ENCODE measurements at regions not wholly inside any gene's neighbourhood (a gene's known extent, or its start where the extent isn't known, plus 50 kb on each side); places are given as distances from the start of the nearest gene placed in this dataset.
A peak's percentile ranks its signal among the peaks of the same experiment; 100 is the strongest.
"Not testable (repeated sequence)": the region's sequence is repeated elsewhere in the genome, so short reads cannot be mapped to it uniquely, and the experiment has no call there.

GRCh38 chr3:170806676-170807075 lies 63.3 kb downstream of the RPL22L1 start:
- no peak for TF ChIP-seq CTCF (conservative IDR thresholded peaks at IDR 0.05)
- TF ChIP-seq ZFX (IDR thresholded peaks at IDR 0.05) = no peak

GRCh38 chr3:170806141-170806540 lies 63.9 kb downstream of the RPL22L1 start:
- no peak overlapping the region for H3K27ac ChIP-seq
- TF ChIP-seq CTCF (conservative IDR thresholded peaks at IDR 0.05) (no peak), ZFX (IDR thresholded peaks at IDR 0.05) (no peak)

More at GRCh38 chr3:170806676-170807075, 63.3 kb downstream of the RPL22L1 start:
- H3K27ac ChIP-seq = no peak overlapping the region

DNA sequence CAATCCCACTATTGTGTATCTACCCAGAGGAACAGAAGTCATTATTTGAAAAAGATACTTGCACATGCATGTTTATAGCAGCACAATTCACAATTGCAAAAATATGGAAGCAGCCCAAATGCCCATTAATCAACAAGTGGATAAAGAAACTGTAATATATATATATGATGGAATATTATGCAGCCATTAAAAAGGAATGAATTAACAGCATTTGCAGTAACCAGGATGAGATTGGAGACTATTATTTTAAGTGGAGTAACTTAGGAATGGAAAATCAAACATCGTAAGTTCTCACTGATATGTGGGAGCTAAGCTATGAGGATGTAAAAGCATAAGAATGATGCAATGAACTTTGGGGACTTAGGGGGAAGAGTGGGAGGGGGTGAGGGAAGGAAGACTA lies 64.7 kb downstream of the RPL22L1 start:
- not testable (repeated sequence) for H3K27ac ChIP-seq

- H3K27ac ChIP-seq = not testable (repeated sequence)
Observed at GRCh38 chr3:170804634-170805033, 65.4 kb downstream of the RPL22L1 start.

GRCh38 chr3:170804078-170804477 lies 65.9 kb downstream of the RPL22L1 start:
- no peak for TF ChIP-seq CTCF (conservative IDR thresholded peaks at IDR 0.05)
- TF ChIP-seq ZFX (IDR thresholded peaks at IDR 0.05) = no peak
- no peak overlapping the region for H3K27ac ChIP-seq

GRCh38 chr3:170802164-170803151 lies 67.5 kb downstream of the RPL22L1 start:
- H3K27ac ChIP-seq = no peak overlapping the region
- TF ChIP-seq CTCF (conservative IDR thresholded peaks at IDR 0.05) = no peak
- TF ChIP-seq ZFX (IDR thresholded peaks at IDR 0.05) = no peak

GRCh38 chr3:170801597-170801996 lies 68.4 kb downstream of the RPL22L1 start:
- H3K27ac ChIP-seq = no peak overlapping the region

DNA sequence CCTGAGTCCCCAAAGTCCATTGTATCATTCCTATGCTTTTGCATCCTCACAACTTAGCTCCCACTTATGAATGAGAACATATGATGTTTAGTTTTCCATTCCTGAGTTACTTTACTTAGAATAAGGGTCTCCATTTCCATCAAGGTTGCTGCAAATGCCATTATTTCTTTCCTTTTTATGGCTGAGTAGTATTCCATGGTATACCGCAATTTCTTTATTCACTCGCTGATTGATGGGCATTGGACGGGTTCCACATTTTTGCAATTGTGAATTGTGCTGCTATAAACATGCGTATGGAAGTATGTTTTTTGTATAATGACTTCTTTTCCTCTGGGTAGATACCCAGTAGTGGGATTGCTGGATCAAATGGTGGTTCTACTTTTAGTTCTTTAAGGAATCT lies 69.7 kb downstream of the RPL22L1 start:
- H3K27ac ChIP-seq = not testable (repeated sequence)

More at GRCh38 chr3:170801597-170801996, 68.4 kb downstream of the RPL22L1 start:
- no peak for TF ChIP-seq CTCF (conservative IDR thresholded peaks at IDR 0.05)
- 0 out of 2 replicates have a peak, but pooled peaks have one; percentile 6 for TF ChIP-seq ZFX (IDR thresholded peaks at IDR 0.05)

DNA sequence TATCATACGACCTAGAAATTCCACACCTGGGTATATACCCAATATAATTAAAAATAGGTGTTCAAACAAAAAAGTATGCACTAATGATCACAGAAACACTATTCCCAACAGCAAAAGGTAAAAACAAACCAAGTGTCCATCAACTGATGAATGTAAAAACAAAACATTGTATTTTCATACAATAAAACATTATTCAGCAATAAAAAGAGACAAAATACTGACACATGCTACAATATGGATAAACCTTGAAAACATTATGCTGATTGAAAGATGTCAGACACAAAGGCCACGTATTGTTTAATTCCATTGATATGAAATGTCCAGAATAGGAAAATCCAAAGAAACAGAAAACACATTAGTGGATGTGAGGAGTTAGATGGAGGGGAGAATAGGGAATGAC lies 71.0 kb downstream of the RPL22L1 start:
- TF ChIP-seq CTCF (conservative IDR thresholded peaks at IDR 0.05) (no peak), ZFX (IDR thresholded peaks at IDR 0.05) (no peak)
- H3K27ac ChIP-seq = no peak overlapping the region
